ENCODE measurements at regions not wholly inside any gene's neighbourhood (a gene's known extent, or its start where the extent isn't known, plus 50 kb on each side); places are given as distances from the start of the nearest gene placed in this dataset.
"Not testable (repeated sequence)": the region's sequence is repeated elsewhere in the genome, so short reads cannot be mapped to it uniquely, and the experiment has no call there.

GRCh38 chr2:91839904-91840868, 3031.0 kb upstream of the TEKT4 start:
- Histone ChIP-seq H3K27me3 (replicated peaks; ENCODE audit: insufficient read depth) (no peaks in the 10 kb centered on the region), H3K36me3 (no peaks in the 10 kb centered on the region), H3K4me1 (ENCODE audit: control insufficient read depth in 1 of 2, low read depth in 2 of 2) (peaks cover 0 to 5% of the 10 kb centered on the region in 2 donors), H3K9me3 (no peaks in the 10 kb centered on the region), H3K27ac (no peak overlapping the region), H3K4me3 (peak overlapping the region; percentile 43)
- ATAC-seq (ENCODE audit: insufficient number of reproducible peaks, low FRiP score, low read depth), result no peak
- TF ChIP-seq CTCF (IDR thresholded peaks at IDR 0.05), result no peak
- no peak for DNase-seq (ENCODE audit: low spot score)

- not testable (repeated sequence) for ATAC-seq (ENCODE audit: insufficient number of reproducible peaks, low FRiP score, low read depth); H3K36me3 ChIP-seq; H3K4me3 ChIP-seq; DNase-seq (ENCODE audit: low spot score); H3K27ac ChIP-seq; H3K27me3 ChIP-seq (replicated peaks; ENCODE audit: insufficient read depth); H3K9me3 ChIP-seq; H3K4me1 ChIP-seq (ENCODE audit: control insufficient read depth in 1 of 2, low read depth in 2 of 2)
Observed at GRCh38 chr2:91842264-91842663, 3029.0 kb upstream of the TEKT4 start.

GRCh38 chr2:91842913-91843312, 3028.3 kb upstream of the TEKT4 start:
- not testable (repeated sequence) for ATAC-seq (ENCODE audit: insufficient number of reproducible peaks, low FRiP score, low read depth); H3K27me3 ChIP-seq (replicated peaks; ENCODE audit: insufficient read depth); H3K4me1 ChIP-seq (ENCODE audit: control insufficient read depth in 1 of 2, low read depth in 2 of 2); H3K36me3 ChIP-seq; DNase-seq (ENCODE audit: low spot score); H3K9me3 ChIP-seq; H3K4me3 ChIP-seq; H3K27ac ChIP-seq

GRCh38 chr2:91843723-91844450, 3027.3 kb upstream of the TEKT4 start:
- not testable (repeated sequence) for ATAC-seq (ENCODE audit: insufficient number of reproducible peaks, low FRiP score, low read depth); H3K4me3 ChIP-seq; DNase-seq (ENCODE audit: low spot score); H3K9me3 ChIP-seq; H3K4me1 ChIP-seq (ENCODE audit: control insufficient read depth in 1 of 2, low read depth in 2 of 2); H3K27me3 ChIP-seq (replicated peaks; ENCODE audit: insufficient read depth); H3K36me3 ChIP-seq; H3K27ac ChIP-seq

- DNase-seq (ENCODE audit: low spot score); ATAC-seq (ENCODE audit: insufficient number of reproducible peaks, low FRiP score, low read depth); H3K27ac ChIP-seq; H3K27me3 ChIP-seq (replicated peaks; ENCODE audit: insufficient read depth); H3K36me3 ChIP-seq; H3K4me1 ChIP-seq (ENCODE audit: control insufficient read depth in 1 of 2, low read depth in 2 of 2); H3K4me3 ChIP-seq; H3K9me3 ChIP-seq: not testable (repeated sequence)
Observed at GRCh38 chr2:91844451-91844825, 3026.8 kb upstream of the TEKT4 start.

- not testable (repeated sequence) for H3K9me3 ChIP-seq; H3K27ac ChIP-seq; H3K36me3 ChIP-seq; H3K4me1 ChIP-seq (ENCODE audit: control insufficient read depth in 1 of 2, low read depth in 2 of 2); DNase-seq (ENCODE audit: low spot score); H3K4me3 ChIP-seq; H3K27me3 ChIP-seq (replicated peaks; ENCODE audit: insufficient read depth); ATAC-seq (ENCODE audit: insufficient number of reproducible peaks, low FRiP score, low read depth)
Observed at GRCh38 chr2:91846388-91846787, 3024.8 kb upstream of the TEKT4 start.

GRCh38 chr2:91851689-91852420, 3019.4 kb upstream of the TEKT4 start:
- H3K4me3 ChIP-seq; DNase-seq (ENCODE audit: low spot score); H3K36me3 ChIP-seq; H3K4me1 ChIP-seq (ENCODE audit: control insufficient read depth in 1 of 2, low read depth in 2 of 2); H3K27me3 ChIP-seq (replicated peaks; ENCODE audit: insufficient read depth); H3K27ac ChIP-seq; ATAC-seq (ENCODE audit: insufficient number of reproducible peaks, low FRiP score, low read depth); H3K9me3 ChIP-seq: not testable (repeated sequence)

- ATAC-seq (ENCODE audit: insufficient number of reproducible peaks, low FRiP score, low read depth); H3K27ac ChIP-seq; H3K4me3 ChIP-seq; H3K9me3 ChIP-seq; H3K36me3 ChIP-seq; H3K4me1 ChIP-seq (ENCODE audit: control insufficient read depth in 1 of 2, low read depth in 2 of 2); DNase-seq (ENCODE audit: low spot score); H3K27me3 ChIP-seq (replicated peaks; ENCODE audit: insufficient read depth): not testable (repeated sequence)
Observed at GRCh38 chr2:91856971-91857370, 3014.3 kb upstream of the TEKT4 start.

- not testable (repeated sequence) for H3K27ac ChIP-seq; H3K4me1 ChIP-seq (ENCODE audit: control insufficient read depth in 1 of 2, low read depth in 2 of 2); H3K4me3 ChIP-seq; H3K9me3 ChIP-seq; ATAC-seq (ENCODE audit: insufficient number of reproducible peaks, low FRiP score, low read depth); DNase-seq (ENCODE audit: low spot score); H3K27me3 ChIP-seq (replicated peaks; ENCODE audit: insufficient read depth); H3K36me3 ChIP-seq
Observed at GRCh38 chr2:91857711-91858110, 3013.5 kb upstream of the TEKT4 start.

GRCh38 chr2:91871716-91872115, 2999.5 kb upstream of the TEKT4 start:
- H3K4me1 ChIP-seq (ENCODE audit: control insufficient read depth in 1 of 2, low read depth in 2 of 2); H3K4me3 ChIP-seq; H3K9me3 ChIP-seq; H3K36me3 ChIP-seq; ATAC-seq (ENCODE audit: insufficient number of reproducible peaks, low FRiP score, low read depth); H3K27ac ChIP-seq; DNase-seq (ENCODE audit: low spot score); H3K27me3 ChIP-seq (replicated peaks; ENCODE audit: insufficient read depth): not testable (repeated sequence)

GRCh38 chr2:91873416-91873815, 2997.8 kb upstream of the TEKT4 start:
- H3K4me1 ChIP-seq (ENCODE audit: control insufficient read depth in 1 of 2, low read depth in 2 of 2); H3K36me3 ChIP-seq; ATAC-seq (ENCODE audit: insufficient number of reproducible peaks, low FRiP score, low read depth); H3K9me3 ChIP-seq; H3K27ac ChIP-seq; H3K4me3 ChIP-seq; H3K27me3 ChIP-seq (replicated peaks; ENCODE audit: insufficient read depth); DNase-seq (ENCODE audit: low spot score): not testable (repeated sequence)

All from thoracic aorta (tissue), 2 donors.